Endodermal cell (in vitro differentiated cells): ENCODE measurements at regions not wholly inside any gene's neighbourhood (a gene's known extent, or its start where the extent isn't known, plus 50 kb on each side); places are given as distances from the start of the nearest gene placed in this dataset.

ENCODE experiments used
- DNase-seq: peaks from one replicate; pipeline ENCODE4 v3.0.0-alpha.2; 2017
- H3K27ac ChIP-seq: 2 replicates; pipeline ENCODE4 v1.5.1; 2013; ENCODE audit warnings: mild to moderate bottlenecking, low read depth, low read length, moderate library complexity
- H3K27me3 ChIP-seq: 2 replicates; pipeline ENCODE4 v1.6.1; 2013; ENCODE audit warnings: mild to moderate bottlenecking, low read length, moderate library complexity; ENCODE audit not compliant: insufficient read depth, control insufficient read depth, poor library complexity, severe bottlenecking
- H3K36me3 ChIP-seq: 2 replicates; pipeline ENCODE4 v1.7.0; 2013; ENCODE audit warnings: mild to moderate bottlenecking, low read length, moderate library complexity; ENCODE audit not compliant: control insufficient read depth, insufficient read depth
- H3K4me1 ChIP-seq: one replicate; pipeline ENCODE4 v1.7.0; 2013; ENCODE audit warnings: low read length; ENCODE audit not compliant: control insufficient read depth, insufficient read depth
- H3K4me3 ChIP-seq: 2 replicates; pipeline ENCODE4 v1.5.1; 2013; ENCODE audit warnings: mild to moderate bottlenecking, low read length, moderate library complexity
- H3K9ac ChIP-seq: 2 replicates; pipeline ENCODE4 v1.6.1; 2013; ENCODE audit warnings: mild to moderate bottlenecking, low read length, moderate library complexity; ENCODE audit not compliant: poor library complexity, severe bottlenecking; ENCODE audit errors: extremely low read depth
- H3K9me3 ChIP-seq: 2 replicates; pipeline ENCODE4 v1.6.1; 2013; ENCODE audit warnings: mild to moderate bottlenecking, low read length, moderate library complexity; ENCODE audit not compliant: control insufficient read depth
- H3K27ac Mint-ChIP-seq: 2 replicates; pipeline ENCODE4 v1.8.0; 2020; ENCODE audit warnings: mixed read lengths
- H3K27me3 Mint-ChIP-seq: 2 replicates; pipeline ENCODE4 v1.8.0; 2021; ENCODE audit warnings: mild to moderate bottlenecking, mixed read lengths; ENCODE audit not compliant: insufficient read depth
- H3K36me3 Mint-ChIP-seq: 2 replicates; pipeline ENCODE4 v1.8.0; 2020; ENCODE audit warnings: low read depth, mixed read lengths
- H3K4me1 Mint-ChIP-seq: 2 replicates; pipeline ENCODE4 v1.8.0; 2020; ENCODE audit warnings: mixed read lengths
- H3K4me3 Mint-ChIP-seq: 2 replicates; pipeline ENCODE4 v1.8.0; 2020; ENCODE audit warnings: mild to moderate bottlenecking, moderate library complexity, mixed read lengths
- H3K9me3 Mint-ChIP-seq: 2 replicates; pipeline ENCODE4 v1.8.0; 2020; ENCODE audit warnings: mild to moderate bottlenecking, mixed read lengths
- CTCF ChIP-seq: fragments of 200-600 bp; sonication (generic); conservative IDR thresholded peaks from 2 replicates; pipeline ENCODE4 v1.5.0; 2021; ENCODE audit warnings: antibody characterized with exemption, mild to moderate bottlenecking
- WGBS, 2 experiments: methylation state at CpG; one replicate each; pipeline versions ENCODE4 v1.1.5 to v1.1.7; 2013; ENCODE audit warnings: missing lambda C conversion rate in 2 of 2, mixed read lengths in 1 of 2; ENCODE audit not compliant: insufficient coverage in 1 of 2, insufficient read length in 1 of 2; 5-methylcytosine and 5-hydroxymethylcytosine counted together

- Mint-ChIP-seq H3K4me3 (no peak overlapping the region), H3K27me3 (peaks cover 21% of the 10 kb centered on the region), H3K4me1 (peaks cover 35% of the 10 kb centered on the region), H3K9me3 (no peaks in the 10 kb centered on the region), H3K36me3 (no peaks in the 10 kb centered on the region), H3K27ac (no peak overlapping the region)
- TF ChIP-seq CTCF = no peak
- Histone ChIP-seq H3K27ac (no peak overlapping the region), H3K9me3 (no peaks in the 10 kb centered on the region), H3K4me1 (peaks cover 6% of the 10 kb centered on the region), H3K4me3 (no peak overlapping the region), H3K36me3 (no peaks in the 10 kb centered on the region), H3K9ac (no peak overlapping the region), H3K27me3 (peaks cover 14% of the 10 kb centered on the region)
- no peak for DNase-seq
- WGBS, 2 experiments = 90 to 100% methylated on average over 2 to 8 of the region's 9 CpGs
Measured at GRCh38 chr10:78549140-78549935, 515.7 kb downstream of the RPS24 start.

GRCh38 chr10:78550090-78550489 is 516.4 kb downstream of the RPS24 start:
- no peaks in the 10 kb centered on the region for H3K36me3 ChIP-seq
- no peaks in the 10 kb centered on the region for H3K9me3 ChIP-seq
- H3K27me3 Mint-ChIP-seq = peaks cover 21% of the 10 kb centered on the region
- H3K36me3 Mint-ChIP-seq = no peaks in the 10 kb centered on the region
- peaks cover 14% of the 10 kb centered on the region for H3K27me3 ChIP-seq
- peaks cover 35% of the 10 kb centered on the region for H3K4me1 Mint-ChIP-seq
- H3K4me3 ChIP-seq = no peak overlapping the region
- no peak overlapping the region for H3K27ac ChIP-seq
- DNase-seq = no peak
- no peak overlapping the region for H3K9ac ChIP-seq
- peaks cover 6% of the 10 kb centered on the region for H3K4me1 ChIP-seq
- no peaks in the 10 kb centered on the region for H3K9me3 Mint-ChIP-seq
- 85 to 88% methylated on average over 3 to 4 of the region's 4 CpGs for WGBS, 2 experiments
- no peak for TF ChIP-seq CTCF
- no peak overlapping the region for H3K27ac Mint-ChIP-seq
- no peak overlapping the region for H3K4me3 Mint-ChIP-seq

GRCh38 chr10:78550716-78551115 is 517.1 kb downstream of the RPS24 start:
- no peak for TF ChIP-seq CTCF
- Histone ChIP-seq H3K4me3 (no peak overlapping the region), H3K9ac (no peak overlapping the region), H3K9me3 (no peaks in the 10 kb centered on the region), H3K27ac (peak overlapping the region; percentile 93), H3K27me3 (peaks cover 14% of the 10 kb centered on the region), H3K36me3 (no peaks in the 10 kb centered on the region), H3K4me1 (peaks cover 6% of the 10 kb centered on the region)
- peaks cover 35% of the 10 kb centered on the region for H3K4me1 Mint-ChIP-seq
- H3K27ac Mint-ChIP-seq = no peak overlapping the region
- H3K36me3 Mint-ChIP-seq = no peaks in the 10 kb centered on the region
- 81 to 93% methylated on average over 4 of the region's 4 CpGs for WGBS, 2 experiments
- H3K4me3 Mint-ChIP-seq = no peak overlapping the region
- H3K27me3 Mint-ChIP-seq = peaks cover 21% of the 10 kb centered on the region
- H3K9me3 Mint-ChIP-seq = no peaks in the 10 kb centered on the region
- no peak for DNase-seq
